Endothelial cell (in vitro differentiated cells): ENCODE measurements at regions not wholly inside any gene's neighbourhood (a gene's known extent, or its start where the extent isn't known, plus 50 kb on each side); places are given as distances from the start of the nearest gene placed in this dataset.

Experiments used
- DNase-seq: peaks from one replicate; pipeline ENCODE4 v3.0.0; 2021; ENCODE audit warnings: low spot score
- H3K27ac Mint-ChIP-seq: one replicate; pipeline ENCODE4 v1.8.0; 2021; ENCODE audit warnings: mixed read lengths, inconsistent platforms; ENCODE audit not compliant: unreplicated experiment
- H3K27me3 Mint-ChIP-seq: one replicate; pipeline ENCODE4 v1.8.0; 2021; ENCODE audit warnings: mild to moderate bottlenecking, moderate library complexity, mixed read lengths, inconsistent platforms; ENCODE audit not compliant: unreplicated experiment
- H3K36me3 Mint-ChIP-seq: one replicate; pipeline ENCODE4 v1.8.0; 2021; ENCODE audit warnings: mild to moderate bottlenecking, low read depth, mixed read lengths, inconsistent platforms; ENCODE audit not compliant: unreplicated experiment
- H3K4me1 Mint-ChIP-seq: one replicate; pipeline ENCODE4 v1.8.0; 2021; ENCODE audit warnings: mild to moderate bottlenecking, mixed read lengths, inconsistent platforms; ENCODE audit not compliant: unreplicated experiment
- H3K4me3 Mint-ChIP-seq: one replicate; pipeline ENCODE4 v1.8.0; 2021; ENCODE audit warnings: mild to moderate bottlenecking, mixed read lengths, inconsistent platforms; ENCODE audit not compliant: unreplicated experiment
- H3K9me3 Mint-ChIP-seq: one replicate; pipeline ENCODE4 v1.8.0; 2021; ENCODE audit warnings: mixed read lengths, inconsistent platforms; ENCODE audit not compliant: unreplicated experiment
- CTCF ChIP-seq: fragments of 200-600 bp; sonication (generic); IDR thresholded peaks from one replicate; pipeline ENCODE4 v1.5.0; 2021; ENCODE audit warnings: antibody characterized with exemption; ENCODE audit not compliant: unreplicated experiment

GRCh38 chr6:1231941-1232340 lies 80.0 kb upstream of the FOXQ1 start:
- H3K4me3 Mint-ChIP-seq: no peak overlapping the region
- no peak for DNase-seq
- H3K27ac Mint-ChIP-seq: no peak overlapping the region
- peaks cover 15% of the 10 kb centered on the region for H3K4me1 Mint-ChIP-seq
- peaks cover 6% of the 10 kb centered on the region for H3K27me3 Mint-ChIP-seq
- no peaks in the 10 kb centered on the region for H3K9me3 Mint-ChIP-seq
- no peak for TF ChIP-seq CTCF
- no peaks in the 10 kb centered on the region for H3K36me3 Mint-ChIP-seq

GRCh38 chr6:1230689-1231605 lies 81.0 kb upstream of the FOXQ1 start:
- peaks cover 15% of the 10 kb centered on the region for H3K4me1 Mint-ChIP-seq
- no peak for TF ChIP-seq CTCF
- H3K9me3 Mint-ChIP-seq: no peaks in the 10 kb centered on the region
- no peaks in the 10 kb centered on the region for H3K36me3 Mint-ChIP-seq
- peaks cover 4% of the 10 kb centered on the region for H3K27me3 Mint-ChIP-seq
- no peak overlapping the region for H3K4me3 Mint-ChIP-seq
- DNase-seq: no peak
- H3K27ac Mint-ChIP-seq: no peak overlapping the region

- Mint-ChIP-seq H3K27me3 (peaks cover 5% of the 10 kb centered on the region), H3K27ac (no peak overlapping the region), H3K9me3 (no peaks in the 10 kb centered on the region), H3K4me3 (no peak overlapping the region), H3K4me1 (peaks cover 18% of the 10 kb centered on the region), H3K36me3 (no peaks in the 10 kb centered on the region)
- TF ChIP-seq CTCF: no peak
- no peak for DNase-seq
Observed at GRCh38 chr6:1230281-1230680, 81.6 kb upstream of the FOXQ1 start.

- no peaks in the 10 kb centered on the region for H3K9me3 Mint-ChIP-seq
- DNase-seq: no peak
- TF ChIP-seq CTCF: no peak
- peaks cover 21% of the 10 kb centered on the region for H3K4me1 Mint-ChIP-seq
- no peak overlapping the region for H3K27ac Mint-ChIP-seq
- H3K36me3 Mint-ChIP-seq: no peaks in the 10 kb centered on the region
- peaks cover 6% of the 10 kb centered on the region for H3K27me3 Mint-ChIP-seq
- no peak overlapping the region for H3K4me3 Mint-ChIP-seq
Observed at GRCh38 chr6:1229808-1230207, 82.1 kb upstream of the FOXQ1 start.

GRCh38 chr6:1229301-1229700 lies 82.6 kb upstream of the FOXQ1 start:
- peaks cover 21% of the 10 kb centered on the region for H3K4me1 Mint-ChIP-seq

More at GRCh38 chr6:1229301-1229700, 82.6 kb upstream of the FOXQ1 start:
- Mint-ChIP-seq H3K27ac (no peak overlapping the region), H3K27me3 (peaks cover 3% of the 10 kb centered on the region), H3K4me3 (no peak overlapping the region), H3K9me3 (no peaks in the 10 kb centered on the region), H3K36me3 (no peaks in the 10 kb centered on the region)
- TF ChIP-seq CTCF: no peak
- no peak for DNase-seq
